DMS53 treated with DMSO at 0.1 percent for 48 hours (cell line): ENCODE measurements at regions not wholly inside any gene's neighbourhood (a gene's known extent, or its start where the extent isn't known, plus 50 kb on each side); places are given as distances from the start of the nearest gene placed in this dataset.
"Not testable (repeated sequence)": the region's sequence is repeated elsewhere in the genome, so short reads cannot be mapped to it uniquely, and the experiment has no call there.

Source experiments
- DNase-seq: peaks from one replicate; lab custom pipeline; 2025; ENCODE audit not compliant: unreplicated experiment; lab: John Stamatoyannopoulos, UW

GRCh38 chr6:169379495-169380070 lies 125.9 kb upstream of the THBS2 start:
- no peak for DNase-seq

DNA sequence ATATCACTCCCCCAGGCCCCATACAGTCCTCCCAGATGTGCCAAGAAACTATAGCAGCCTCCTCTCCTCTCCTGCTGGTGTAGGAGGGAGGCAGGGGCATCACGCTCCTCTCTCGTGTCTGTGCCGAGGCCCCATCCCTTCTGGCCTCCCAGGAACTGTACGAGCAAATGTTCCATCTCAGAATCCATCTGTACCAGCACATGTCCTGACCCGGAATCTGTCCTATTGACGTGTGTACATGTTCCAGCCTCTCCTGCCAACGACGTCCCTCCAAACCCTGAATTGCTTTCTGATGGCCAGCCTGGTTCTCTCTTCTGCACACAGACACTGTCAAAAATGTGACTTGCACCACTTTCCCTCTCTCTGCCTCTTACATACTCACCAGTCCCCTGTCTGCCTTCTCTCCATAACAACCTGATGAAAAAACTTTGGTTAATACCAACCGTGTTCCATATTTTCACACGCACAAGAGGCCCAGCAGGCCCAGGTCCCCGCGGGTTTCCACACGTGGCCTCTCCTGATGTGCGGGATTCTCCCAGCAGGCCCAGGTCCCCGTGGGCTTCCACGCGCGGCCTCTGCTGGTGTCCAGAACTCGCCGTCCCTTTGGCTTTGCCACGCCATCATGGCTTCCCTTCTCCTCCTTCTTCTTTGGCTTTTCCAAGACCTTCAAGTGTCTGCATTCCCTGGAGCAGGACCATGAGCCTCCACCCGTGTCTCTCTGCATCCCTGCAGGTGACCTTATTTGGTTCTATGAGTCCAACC lies 125.2 kb upstream of the THBS2 start:
- DNase-seq = no peak

- DNase-seq = no peak
These were observed 122.8 kb upstream of the THBS2 start for GRCh38 chr6:169376458-169376857.

DNA sequence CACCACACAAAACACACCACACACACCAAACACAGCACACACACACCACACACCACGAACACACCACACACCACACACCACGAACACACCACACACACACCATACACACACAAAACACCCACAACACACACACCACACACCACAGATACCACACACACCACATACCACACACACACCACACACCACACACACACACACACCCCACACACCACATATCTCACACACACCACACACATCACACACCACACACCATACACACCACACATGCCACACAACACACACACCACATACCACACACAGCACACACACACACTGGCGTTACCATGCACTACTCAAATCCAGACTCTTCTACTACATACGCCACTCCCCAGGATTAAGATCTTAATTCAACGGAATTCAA lies 118.9 kb upstream of the THBS2 start:
- DNase-seq = no peak

- DNase-seq = no peak
These were observed 117.9 kb upstream of the THBS2 start for GRCh38 chr6:169371344-169372127.

- no peak for DNase-seq
These were observed 117.2 kb upstream of the THBS2 start for GRCh38 chr6:169370666-169371343.

DNA sequence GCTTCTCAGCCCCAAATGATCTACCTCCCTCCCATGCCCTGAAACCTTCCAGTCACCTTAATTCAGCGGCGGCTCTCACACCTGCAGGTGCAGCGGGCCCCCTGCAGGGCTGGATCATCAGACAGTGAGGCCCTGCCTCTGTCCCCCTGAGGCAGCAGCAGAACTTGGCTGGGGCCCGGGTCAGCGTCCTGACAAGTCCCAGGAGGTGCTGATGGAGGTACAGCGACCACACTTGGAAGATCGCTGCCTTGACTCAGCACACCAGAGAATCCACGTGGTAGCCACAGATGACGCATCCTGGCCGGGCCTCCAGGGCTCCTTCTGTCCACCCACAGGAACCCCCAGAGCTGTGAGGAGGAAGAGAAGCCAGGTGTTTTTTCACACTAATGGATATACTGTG lies 116.4 kb upstream of the THBS2 start:
- DNase-seq = no peak

DNA sequence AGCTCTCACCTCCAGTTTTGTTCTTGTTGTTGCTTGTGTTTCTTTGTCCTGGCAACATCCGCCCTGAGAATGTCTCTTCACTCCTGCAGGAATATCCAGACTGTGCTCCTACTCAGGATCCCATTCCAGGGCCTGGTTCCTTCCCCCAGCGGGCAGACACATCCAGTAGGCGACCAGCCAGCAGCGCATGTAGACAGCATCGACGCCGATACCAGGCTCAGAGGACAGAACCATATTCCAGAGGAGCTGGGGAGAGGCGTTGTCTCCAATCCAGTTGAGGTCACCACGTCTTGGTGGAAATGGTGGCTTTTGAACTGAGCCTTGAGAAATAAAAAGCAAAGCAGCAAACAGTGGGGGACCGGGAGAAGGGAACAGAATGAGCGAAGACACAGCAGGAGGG lies 114.6 kb upstream of the THBS2 start:
- DNase-seq = no peak

GRCh38 chr6:169367507-169367906 lies 113.9 kb upstream of the THBS2 start:
- DNase-seq = no peak

- DNase-seq = no peak
These were observed 112.7 kb upstream of the THBS2 start for GRCh38 chr6:169366258-169366901.

GRCh38 chr6:169365567-169366257 lies 112.1 kb upstream of the THBS2 start:
- DNase-seq = no peak

- no peak for DNase-seq
These were observed 109.9 kb upstream of the THBS2 start for GRCh38 chr6:169363590-169363989.

DNA sequence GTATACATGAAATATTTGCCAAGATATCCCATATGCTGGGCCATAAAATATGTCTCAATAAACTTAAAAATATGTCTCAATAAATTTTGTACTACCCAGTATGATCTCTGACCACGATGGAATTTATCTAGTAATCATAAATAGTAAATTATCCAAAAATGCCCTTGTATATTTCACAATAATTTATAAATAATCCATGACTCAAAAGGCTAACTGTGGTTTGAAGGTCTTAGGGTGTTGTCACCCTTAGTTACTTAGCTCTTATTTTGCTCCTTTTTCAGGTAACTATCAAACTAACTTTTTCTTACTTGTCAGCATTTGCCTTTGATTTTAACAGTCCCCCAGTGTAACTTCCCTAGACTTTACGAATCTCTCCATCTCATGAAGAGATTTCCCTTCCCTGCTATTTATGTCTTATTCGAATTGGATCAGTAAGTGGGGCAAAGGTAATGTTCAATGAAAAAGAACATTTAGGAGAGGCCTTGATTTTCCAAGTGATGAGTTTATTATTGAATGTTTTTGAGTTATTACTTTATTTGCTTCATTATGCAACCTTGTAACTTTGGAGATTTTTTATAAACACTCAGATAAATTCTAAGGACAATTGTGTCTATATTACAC lies 109.0 kb upstream of the THBS2 start:
- DNase-seq = no peak

- not testable (repeated sequence) for DNase-seq
These were observed 101.4 kb upstream of the THBS2 start for GRCh38 chr6:169355001-169355400.

DNA sequence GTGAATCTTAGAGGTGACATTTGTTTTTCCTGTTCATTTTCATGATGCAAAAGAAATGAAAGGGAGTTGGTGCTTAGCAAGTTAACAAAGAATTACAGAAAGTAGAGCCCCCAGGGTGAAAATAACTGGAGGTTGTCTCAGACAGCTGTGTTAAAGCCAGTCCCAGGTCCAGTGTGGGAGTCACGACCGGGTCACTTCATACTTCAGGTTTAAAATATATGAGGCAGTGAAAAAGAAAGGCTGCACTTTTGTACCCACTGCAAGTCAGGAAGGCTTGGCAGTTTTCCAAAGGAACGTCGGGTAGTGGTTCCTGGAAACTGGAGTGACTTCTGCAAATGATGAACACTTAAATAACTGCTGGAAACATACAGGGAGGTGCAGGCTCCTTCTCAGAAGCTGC lies 91.5 kb upstream of the THBS2 start:
- no peak for DNase-seq

GRCh38 chr6:169344750-169345065 lies 91.1 kb upstream of the THBS2 start:
- no peak for DNase-seq

DNA sequence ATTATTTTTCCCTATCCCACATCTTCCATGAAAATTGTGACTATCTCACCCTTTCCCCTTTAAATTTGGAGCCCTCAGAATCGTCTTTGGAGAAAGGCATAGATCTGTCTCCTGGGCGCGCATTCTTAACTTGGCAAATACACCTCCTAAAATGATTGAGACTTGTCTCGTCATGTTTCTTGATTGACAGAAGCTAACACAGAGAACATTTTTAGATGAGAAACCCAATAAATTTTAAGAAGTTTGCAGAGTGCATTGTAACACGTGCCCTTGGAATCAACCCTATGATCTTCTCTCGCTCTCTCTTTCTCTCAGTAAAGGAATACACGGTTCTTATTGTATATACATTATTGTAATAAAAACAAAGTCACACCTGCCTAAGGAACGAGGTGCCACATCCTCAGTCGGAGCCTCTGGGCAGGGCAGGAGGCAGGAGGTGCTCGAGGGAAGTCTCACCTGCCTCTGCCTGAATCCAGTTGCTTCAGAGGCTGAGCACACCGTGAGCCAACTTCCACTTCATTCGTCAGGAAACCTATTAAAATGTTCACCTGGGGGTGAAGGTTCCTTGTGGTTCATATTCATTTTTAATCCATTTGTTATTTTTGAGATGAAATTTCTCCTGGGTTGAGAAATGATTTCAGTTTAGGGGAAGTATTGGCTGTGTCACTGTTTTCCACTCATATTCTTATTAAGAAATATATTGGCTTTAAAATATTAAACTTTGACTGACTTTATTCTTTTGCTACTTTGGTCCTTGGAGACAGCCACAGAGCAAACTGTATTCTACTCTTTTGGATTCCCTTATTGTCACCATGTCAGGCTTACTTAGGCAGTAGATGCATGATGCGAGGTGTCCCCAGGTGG lies 90.5 kb upstream of the THBS2 start:
- DNase-seq = no peak

DNA sequence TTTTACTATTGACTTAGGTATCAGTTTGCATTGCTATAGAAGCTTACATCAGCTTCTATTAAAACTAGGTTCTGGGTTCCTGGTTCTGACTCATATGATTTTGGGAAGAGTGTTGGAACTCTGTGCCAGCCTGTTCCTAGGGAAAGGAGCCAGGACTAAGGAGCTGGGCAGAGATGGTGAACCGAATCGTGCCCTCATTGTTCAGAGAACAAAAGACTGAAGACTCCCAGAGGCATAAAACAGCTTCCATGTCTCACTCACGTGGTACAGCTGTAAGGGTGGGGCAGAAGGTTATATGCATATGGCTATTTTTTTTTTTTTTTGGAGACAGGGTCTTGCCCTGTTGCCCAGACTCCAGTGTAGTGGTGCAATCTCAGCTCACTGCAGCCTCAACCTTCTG lies 89.1 kb upstream of the THBS2 start:
- no peak for DNase-seq

- DNase-seq = no peak
These were observed 88.1 kb upstream of the THBS2 start for GRCh38 chr6:169341706-169342105.
